GM18870 (cell line): ENCODE measurements at regions not wholly inside any gene's neighbourhood (a gene's known extent, or its start where the extent isn't known, plus 50 kb on each side); places are given as distances from the start of the nearest gene placed in this dataset.

Source experiments
- ATAC-seq: cut with Tn5 transposase; IDR thresholded peaks from one replicate; pipeline ENCODE4 v1.9.1; 2021; ENCODE audit warnings: moderate library complexity; ENCODE audit not compliant: unreplicated experiment

DNA sequence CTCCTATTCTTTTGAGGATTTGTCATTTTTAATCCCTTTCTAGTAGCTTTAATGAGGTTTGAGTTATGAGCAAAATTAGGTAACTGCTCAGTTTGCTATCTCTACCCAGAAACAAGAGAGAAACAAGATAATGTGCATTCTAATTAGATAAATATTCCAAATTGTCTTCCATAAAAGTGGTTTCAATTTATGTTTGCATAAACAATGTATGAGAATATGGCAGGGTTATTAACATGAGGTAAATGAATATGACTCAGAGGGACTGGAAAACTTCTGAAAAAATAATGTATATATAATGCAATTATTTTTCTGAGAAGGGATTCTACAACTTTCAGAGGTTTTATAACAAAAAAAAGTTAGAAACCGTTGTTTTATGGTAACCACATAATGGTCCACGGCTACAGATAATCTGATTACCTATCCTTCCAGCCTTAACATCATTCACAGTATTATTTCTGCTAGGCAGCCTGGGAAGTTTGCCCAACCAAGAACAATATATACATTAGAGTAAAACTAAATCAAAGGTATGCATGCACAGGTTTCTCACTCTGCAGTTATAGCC, 101.2 kb downstream of the CRPPA start:
- ATAC-seq, result no peak

DNA sequence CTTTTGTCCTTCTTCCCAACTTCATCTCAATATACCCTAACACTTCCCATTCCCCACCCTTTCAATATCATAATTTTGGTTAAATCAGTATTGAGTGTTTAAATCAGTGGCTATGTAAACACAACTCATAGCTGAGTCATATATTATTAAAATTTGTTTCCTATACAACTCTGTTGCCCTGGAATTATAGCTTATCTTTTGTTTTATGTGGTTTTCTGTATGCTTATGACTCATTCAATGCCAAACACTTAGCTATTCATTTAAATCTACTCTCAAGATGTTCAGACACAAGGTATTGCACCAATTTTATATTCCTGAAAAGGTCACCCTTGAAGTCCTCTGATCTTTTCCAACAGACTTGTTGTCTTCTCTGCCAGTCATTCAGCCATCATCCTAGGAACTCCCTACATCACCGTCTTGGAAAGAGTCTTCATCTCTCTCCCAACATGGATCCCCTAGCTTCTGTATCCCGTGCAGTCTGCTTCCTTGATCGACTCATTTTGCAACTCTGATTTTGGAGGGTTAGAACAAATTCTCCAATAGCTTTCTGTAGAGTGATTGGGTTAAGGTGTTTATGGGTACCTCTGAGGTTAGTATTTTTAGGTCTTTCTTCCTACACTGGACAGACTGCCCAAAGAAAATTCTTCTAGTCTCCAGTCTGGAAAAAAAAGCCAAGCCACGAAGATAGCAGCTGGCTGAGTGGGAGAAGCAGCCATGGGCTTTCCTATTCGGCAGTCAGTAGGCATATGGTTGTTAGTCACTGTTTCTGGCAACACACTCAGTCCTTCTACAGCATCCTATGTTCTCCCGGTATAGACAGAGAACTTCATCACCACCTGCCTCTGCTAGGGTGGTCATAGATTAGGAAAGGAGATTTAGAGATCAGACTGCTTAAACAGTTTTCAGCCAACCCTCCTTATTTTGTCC, 102.1 kb downstream of the CRPPA start:
- no peak for ATAC-seq

DNA sequence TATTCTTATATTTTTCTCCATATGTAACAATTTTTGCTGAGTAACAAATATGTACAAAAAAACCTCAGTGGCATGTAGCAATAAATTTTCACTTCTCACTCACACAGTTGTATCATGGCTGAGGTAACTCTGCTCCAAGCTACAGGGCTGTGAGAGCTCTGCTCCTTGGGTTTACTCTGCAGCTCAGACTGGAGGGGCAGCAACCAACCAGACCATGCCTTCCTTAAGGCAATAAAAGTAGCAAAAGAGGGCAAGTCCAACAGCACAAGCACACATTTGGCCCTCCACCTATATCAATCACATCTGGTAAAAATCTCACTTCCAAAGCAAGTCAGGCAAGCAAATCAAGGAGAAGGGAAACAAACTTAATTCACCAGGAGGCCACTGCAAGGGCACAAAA, 102.9 kb downstream of the CRPPA start:
- no peak for ATAC-seq

DNA sequence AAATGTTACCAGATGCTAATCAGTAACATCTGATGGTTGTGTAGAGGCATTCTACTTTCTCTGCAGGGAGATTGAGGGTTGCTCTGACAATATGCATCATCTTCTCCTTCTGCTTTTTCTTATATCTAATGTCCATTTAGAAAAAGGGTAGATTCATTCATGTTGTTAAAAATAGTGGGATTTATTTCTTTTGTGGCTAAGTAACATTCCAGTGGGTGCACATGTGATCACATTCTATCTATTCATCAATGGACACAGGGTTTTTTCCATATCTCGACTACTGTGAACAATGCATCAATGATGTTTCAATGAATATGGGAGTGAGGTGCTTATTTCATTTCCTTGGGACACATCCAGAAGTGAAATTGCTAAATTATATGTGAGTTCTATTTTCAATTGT, 103.9 kb downstream of the CRPPA start:
- no peak for ATAC-seq

DNA sequence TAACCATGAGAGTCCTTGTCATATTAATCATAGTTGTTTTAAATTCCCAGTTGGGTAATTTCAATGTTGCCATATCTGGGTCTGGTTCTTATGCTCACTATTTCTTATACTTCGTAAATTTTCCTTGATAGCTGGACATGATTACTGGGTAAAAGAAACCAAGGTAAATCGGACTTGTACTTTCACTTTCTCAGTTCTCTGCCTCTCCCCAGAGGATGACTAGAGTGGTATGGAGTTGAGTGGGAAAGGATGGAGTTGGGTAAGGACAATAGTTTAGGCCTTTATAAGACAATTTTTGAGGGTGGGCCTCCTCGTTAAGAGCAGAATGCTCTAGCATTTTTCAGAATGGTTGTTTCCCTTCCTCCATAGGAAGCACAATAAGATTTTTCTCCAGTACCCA, 106.1 kb downstream of the CRPPA start:
- no peak for ATAC-seq

DNA sequence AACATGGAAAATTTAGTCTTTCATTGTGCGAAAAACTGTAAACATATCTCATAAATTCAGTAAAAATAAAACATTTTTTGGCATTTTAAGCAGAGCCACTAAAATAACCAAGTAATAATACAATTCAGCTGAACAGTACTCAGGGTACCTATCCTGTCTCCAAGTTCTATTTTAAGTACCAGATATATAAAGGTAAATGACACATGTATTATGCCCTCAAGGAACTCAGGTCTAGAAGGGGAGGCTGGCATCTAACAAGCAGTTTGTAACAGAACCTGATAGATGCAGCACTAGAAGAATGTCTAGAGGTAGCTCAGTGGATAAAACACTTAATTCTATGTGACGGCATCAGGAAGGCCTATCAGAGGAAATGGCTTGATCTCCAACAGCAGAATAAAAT, 112.2 kb downstream of the CRPPA start:
- no peak for ATAC-seq

DNA sequence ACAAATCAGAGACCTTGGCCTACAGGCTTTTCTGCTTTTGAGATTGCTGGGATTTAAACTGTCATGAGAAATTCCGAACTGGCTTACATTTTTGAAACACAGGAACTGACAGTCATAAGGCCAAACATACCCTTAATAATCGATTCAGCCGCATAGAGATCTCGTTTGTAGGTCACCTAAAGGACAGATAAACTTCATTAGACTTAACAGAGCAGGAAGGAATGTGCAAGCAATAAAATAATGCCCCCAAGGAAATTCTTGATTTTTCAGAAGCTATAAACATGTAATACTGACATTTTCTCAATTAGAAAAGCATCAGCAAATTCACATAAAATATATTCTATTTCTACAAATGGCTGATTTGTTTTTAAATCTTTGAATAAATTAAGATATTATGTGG, 120.0 kb downstream of the CRPPA start:
- ATAC-seq, result no peak

DNA sequence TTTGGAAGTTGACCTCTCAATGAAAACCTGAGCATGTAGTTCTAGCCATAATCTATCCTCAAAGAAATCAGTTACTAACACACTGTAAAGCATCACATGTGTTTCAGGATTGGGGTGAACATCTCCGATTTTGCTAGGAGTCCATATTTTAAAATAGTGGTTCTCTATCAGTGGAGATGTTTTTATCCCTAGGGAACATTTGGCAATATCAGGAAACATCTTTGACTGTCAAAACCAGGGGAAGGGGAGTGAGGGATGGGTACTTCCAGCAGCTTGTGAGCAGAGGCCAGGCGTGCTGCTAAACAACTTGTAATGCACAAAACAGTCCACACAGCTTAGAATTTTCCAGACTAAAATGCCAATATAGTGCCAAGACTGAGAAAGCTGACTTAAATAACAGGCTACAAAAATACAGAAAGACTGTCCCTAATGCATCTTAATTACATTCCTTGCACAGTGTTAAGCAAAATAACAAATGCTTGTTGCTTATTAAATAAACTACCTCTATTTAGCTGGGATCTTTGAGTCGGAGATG, 120.9 kb downstream of the CRPPA start:
- ATAC-seq, result no peak

DNA sequence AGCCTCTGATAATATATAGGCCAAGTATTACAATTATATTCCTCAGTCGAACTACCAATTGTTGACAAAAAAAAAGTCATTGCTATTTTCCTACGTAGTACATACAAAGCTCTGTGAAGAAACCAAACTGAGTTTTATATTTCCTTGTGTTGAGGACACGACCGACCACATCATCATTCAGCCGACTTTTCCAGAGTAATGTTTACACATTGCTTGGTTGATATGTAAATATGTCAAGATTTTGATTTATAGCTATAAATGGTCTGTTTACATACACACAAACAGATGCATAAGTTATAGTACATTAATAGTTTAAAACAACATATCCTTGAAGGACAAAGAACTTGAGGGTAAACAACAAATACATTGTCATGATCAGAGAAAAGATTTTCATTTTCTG, 121.5 kb downstream of the CRPPA start:
- ATAC-seq, result no peak

DNA sequence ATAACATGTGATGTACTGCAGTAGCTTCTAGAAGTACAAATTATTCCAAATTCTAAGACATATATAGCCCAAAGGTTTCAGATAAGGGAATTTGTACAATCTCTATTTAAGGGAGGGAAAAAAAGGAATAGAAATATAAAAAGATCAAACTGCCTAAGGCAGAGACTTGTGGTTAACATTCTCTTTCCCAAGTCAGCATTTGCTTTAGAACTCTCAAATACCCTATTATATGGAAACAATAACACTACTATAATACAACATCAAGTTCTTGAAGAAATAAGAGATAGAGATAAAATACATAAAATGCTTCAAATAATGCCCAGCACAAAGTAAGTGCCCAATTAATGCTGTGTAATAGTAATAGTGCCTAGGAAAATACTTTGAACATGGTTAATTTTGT, 123.1 kb downstream of the CRPPA start:
- no peak for ATAC-seq

DNA sequence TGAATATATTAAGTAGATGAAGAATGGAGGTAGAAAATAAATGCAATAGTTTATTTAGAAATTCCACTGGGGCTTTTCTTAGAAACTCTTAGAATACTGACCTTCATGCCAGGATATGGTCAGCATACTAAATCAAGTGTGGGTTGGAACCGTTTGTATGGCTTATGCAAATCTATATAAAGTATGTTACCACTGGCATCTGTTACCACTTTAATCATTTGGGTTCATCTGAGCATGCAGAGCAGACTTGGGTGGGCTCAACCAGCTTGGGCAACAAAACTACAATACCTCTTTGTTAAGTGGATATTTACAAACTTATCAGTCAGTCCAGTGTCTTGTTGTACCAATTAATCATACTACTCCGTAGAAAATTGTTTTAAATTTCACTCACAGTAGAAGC, 125.8 kb downstream of the CRPPA start:
- ATAC-seq, result no peak

DNA sequence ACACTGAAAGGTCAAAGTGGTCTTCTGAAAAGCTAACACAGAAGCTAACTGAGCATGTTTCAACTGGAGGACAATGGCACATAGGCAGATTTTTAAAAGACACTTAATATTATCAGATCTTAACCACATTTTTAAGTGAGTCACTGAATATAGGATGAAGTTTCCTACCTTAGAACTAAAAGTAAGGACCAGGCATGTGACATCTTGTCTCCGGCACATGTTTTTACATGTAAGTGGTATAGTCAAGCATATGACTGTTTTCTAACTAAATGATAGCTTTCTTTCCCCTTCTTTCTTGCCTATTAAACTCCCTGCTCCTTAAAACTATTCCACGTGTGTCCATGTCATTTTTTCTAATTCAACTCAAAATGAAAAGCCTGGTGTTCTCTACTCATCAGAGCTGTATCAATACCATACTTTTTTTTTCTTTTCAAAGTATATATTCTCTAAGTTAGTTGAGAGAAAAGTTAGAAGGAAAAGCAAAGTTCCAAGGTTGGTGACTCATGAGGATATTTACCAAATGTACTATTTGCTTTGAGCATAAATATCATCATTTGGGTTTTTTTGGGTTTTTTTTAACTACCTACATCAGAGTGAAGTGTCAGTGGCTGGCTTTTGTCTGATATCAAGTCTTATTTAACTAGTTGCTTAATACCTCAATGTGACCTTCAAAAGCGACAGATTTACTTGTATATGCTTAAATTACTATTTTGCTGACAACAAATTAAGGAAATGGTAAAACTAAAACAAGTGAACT, 127.5 kb downstream of the CRPPA start:
- no peak for ATAC-seq

DNA sequence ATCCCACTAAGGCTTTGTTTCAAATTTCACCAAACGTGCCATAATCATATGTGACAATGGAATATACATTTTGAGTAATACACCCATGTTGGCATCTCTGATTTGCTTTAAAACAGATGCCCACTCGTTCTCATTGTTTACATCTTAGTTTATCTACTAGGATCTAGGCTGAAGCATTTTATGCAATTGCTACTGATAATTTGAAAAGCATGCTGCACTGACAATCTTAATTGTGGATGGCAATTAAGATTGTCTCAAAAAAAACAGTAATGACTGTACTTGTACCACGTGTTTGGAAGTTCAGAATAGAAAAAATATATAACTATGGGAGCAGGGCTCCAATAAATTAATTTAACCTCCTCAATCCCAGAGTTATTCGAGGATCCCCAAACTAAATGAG, 136.8 kb downstream of the CRPPA start:
- ATAC-seq, result no peak

DNA sequence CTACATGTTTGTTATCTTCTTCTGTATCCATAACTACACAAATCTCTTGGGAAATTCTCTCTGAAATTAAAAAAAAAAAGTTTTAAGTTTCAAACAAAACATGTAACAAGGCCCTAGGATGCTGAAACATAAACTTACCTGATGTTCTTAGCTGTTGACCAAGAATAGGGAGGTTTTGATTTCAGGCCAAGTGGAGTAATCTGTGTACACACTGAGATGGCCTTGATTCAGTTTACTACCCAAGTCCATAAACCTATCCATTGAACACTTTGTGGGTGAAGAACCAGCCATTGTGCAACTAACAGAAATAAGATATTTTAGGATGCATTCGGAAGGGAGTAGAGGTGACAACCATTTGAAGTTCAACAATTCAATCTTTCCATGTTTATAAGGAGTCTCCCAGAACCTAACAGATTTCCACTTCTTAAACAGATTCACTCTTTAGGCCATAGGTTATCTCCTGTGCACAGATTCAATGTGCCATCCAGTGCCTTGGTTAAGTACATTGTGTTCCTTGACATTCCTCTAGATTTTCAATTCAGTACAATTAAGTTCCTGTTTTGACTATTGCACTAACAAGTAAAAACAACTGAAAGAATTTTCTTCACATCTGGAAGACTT, 143.1 kb downstream of the CRPPA start:
- no peak for ATAC-seq

DNA sequence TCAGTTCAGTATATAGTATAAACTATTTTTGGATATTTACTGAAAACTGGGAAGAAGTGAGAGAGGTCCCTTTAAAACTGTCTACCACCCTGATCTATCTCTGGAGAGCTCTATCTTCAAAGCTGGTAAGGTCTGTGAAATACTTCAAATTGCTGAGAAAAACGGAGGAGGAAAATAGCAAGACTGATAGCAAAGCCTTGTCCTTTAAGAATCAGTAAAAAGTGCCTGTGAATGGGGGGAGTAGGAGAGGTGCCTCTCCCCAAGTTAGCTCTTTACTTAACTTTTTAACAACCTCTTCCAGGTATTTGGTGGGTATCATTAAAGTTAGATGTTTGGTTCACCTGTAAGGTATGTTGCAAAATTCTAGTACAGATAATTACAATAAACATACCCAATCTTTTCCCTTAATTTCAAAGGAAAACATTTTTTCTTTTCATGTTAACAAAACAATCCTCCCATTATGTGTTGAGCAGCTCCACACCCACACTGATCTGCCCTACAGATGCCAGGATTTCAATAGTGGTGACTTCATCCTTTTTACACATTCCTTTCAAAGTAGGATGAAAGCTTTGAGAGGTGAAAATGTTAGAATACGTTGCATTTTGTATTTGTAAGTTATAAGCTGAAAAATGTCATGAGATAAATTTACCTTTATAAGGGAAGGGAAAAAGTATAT, 149.2 kb downstream of the CRPPA start:
- no peak for ATAC-seq

DNA sequence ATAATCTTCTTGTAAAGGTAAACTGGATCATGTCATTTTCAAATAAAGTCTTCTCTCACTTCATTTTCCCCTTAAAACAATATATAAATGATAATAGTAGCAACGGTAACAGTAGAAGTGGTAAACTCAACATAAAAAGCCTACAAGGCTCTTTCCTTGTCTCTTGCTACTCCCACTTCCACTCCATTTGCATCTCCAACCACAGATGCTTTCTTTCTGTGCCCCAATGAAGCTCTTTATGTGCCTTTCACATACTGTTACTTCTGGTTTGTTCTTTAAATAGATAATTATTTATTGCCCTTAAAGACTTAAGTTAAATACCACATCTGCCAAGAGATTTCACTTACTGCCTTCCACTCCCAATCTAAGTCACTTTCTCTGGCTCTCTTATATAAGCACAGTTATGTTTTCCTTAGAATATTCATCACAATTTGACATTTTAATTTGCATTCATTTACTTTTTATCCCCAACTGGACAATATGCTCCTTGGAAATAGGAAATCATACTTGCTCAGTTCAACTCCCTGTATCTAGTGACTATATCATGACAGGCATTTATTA, 149.9 kb downstream of the CRPPA start:
- ATAC-seq, result no peak

DNA sequence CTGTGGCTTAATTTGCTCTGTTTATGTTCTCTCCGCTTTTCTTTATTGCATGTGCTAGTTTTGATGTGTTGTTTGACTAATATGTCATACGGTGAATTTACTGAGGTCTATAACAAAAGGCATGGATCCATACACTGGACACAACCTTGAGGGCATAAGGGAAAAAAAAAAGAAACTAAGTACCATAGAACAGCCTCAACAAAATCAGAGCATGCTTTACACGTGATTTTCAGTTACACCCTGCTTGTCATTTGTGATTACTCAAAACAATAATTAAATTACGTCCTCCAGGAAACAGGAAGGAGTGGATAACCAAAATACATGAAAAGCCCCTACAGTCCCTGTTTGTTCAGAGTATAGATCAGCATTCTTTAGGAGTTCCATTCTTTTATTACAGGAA, 150.5 kb downstream of the CRPPA start:
- ATAC-seq, result no peak

DNA sequence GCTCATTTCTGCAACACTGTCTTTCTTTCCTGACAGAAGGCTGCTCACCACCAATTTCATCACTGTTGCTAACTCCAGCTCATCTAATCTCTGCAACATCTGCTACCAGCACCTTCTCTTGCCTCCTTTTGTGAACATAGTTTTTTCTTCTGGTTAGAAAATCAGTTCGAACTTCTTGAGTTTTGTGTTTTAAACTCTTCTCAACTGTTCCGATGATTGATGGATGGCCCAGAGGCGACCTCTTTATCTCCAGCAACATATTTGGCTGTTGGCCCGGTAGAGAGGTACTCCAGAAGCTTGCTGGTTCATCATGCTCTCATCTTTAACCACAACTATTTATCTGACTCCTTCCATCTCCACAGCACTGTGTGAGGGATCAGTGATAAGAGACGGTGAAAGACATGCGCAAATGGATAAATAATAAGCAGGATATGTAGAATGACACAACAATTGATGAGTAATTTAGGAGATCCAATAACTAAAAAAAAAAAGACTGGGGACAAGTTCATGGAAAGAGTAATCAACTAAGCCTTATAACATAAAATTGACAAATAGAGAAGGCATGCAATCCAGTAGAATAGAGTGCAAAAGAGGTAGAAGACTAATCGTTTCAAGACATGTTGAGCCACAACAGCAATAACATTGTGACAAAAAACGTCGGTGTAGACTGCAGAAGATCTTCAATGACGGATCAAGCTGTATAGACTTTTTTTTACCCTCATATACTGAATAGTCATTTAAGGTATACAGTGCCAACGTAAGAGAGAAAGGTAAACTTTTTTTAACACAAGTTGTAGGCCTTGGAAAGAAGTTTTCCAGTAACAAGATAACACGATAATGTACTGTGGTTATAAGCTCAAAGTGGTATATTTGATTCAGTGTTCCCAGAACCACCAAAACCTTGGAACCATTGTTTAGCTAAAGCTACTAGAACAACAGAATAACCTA, 152.2 kb downstream of the CRPPA start:
- ATAC-seq, result no peak
